ENCODE measurements at regions not wholly inside any gene's neighbourhood (a gene's known extent, or its start where the extent isn't known, plus 50 kb on each side); places are given as distances from the start of the nearest gene placed in this dataset.

- no peak for TF ChIP-seq CTCF (IDR thresholded peaks at IDR 0.05; ENCODE audit: insufficient read depth, low read length, poor library complexity, severe bottlenecking)
- H3K27me3 ChIP-seq (ENCODE audit: control insufficient read depth, insufficient read depth, low read length) = no peaks in the 10 kb centered on the region
- H3K36me3 ChIP-seq (ENCODE audit: control insufficient read depth, insufficient read depth, low read length) = no peaks in the 10 kb centered on the region
- DNase-seq (ENCODE audit: low read depth) = no peak
- H3K4me3 ChIP-seq (ENCODE audit: low read depth, low read length) = no peak overlapping the region
These were observed 345.9 kb upstream of the MANEA start for GRCh38 chr6:95231416-95231815.

GRCh38 chr6:95232446-95232845 lies 344.9 kb upstream of the MANEA start:
- no peak overlapping the region for H3K4me3 ChIP-seq (ENCODE audit: low read depth, low read length)
- TF ChIP-seq CTCF (IDR thresholded peaks at IDR 0.05; ENCODE audit: insufficient read depth, low read length, poor library complexity, severe bottlenecking) = no peak
- no peaks in the 10 kb centered on the region for H3K36me3 ChIP-seq (ENCODE audit: control insufficient read depth, insufficient read depth, low read length)
- H3K27me3 ChIP-seq (ENCODE audit: control insufficient read depth, insufficient read depth, low read length) = no peaks in the 10 kb centered on the region
- no peak for DNase-seq (ENCODE audit: low read depth)

GRCh38 chr6:95233879-95234278 lies 343.5 kb upstream of the MANEA start:
- Histone ChIP-seq H3K36me3 (ENCODE audit: control insufficient read depth, insufficient read depth, low read length) (no peaks in the 10 kb centered on the region), H3K4me3 (ENCODE audit: low read depth, low read length) (no peak overlapping the region), H3K27me3 (ENCODE audit: control insufficient read depth, insufficient read depth, low read length) (no peaks in the 10 kb centered on the region)
- no peak for TF ChIP-seq CTCF (IDR thresholded peaks at IDR 0.05; ENCODE audit: insufficient read depth, low read length, poor library complexity, severe bottlenecking)
- DNase-seq (ENCODE audit: low read depth) = no peak

GRCh38 chr6:95240514-95240913 lies 336.8 kb upstream of the MANEA start:
- Histone ChIP-seq H3K36me3 (ENCODE audit: control insufficient read depth, insufficient read depth, low read length) (no peaks in the 10 kb centered on the region), H3K27me3 (ENCODE audit: control insufficient read depth, insufficient read depth, low read length) (no peaks in the 10 kb centered on the region), H3K4me3 (ENCODE audit: low read depth, low read length) (no peak overlapping the region)
- DNase-seq (ENCODE audit: low read depth) = no peak
- TF ChIP-seq CTCF (IDR thresholded peaks at IDR 0.05; ENCODE audit: insufficient read depth, low read length, poor library complexity, severe bottlenecking) = no peak

GRCh38 chr6:95242560-95242959 lies 334.8 kb upstream of the MANEA start:
- Histone ChIP-seq H3K36me3 (ENCODE audit: control insufficient read depth, insufficient read depth, low read length) (no peaks in the 10 kb centered on the region), H3K27me3 (ENCODE audit: control insufficient read depth, insufficient read depth, low read length) (no peaks in the 10 kb centered on the region), H3K4me3 (ENCODE audit: low read depth, low read length) (no peak overlapping the region)
- no peak for DNase-seq (ENCODE audit: low read depth)
- TF ChIP-seq CTCF (IDR thresholded peaks at IDR 0.05; ENCODE audit: insufficient read depth, low read length, poor library complexity, severe bottlenecking) = no peak

- DNase-seq (ENCODE audit: low read depth) = no peak
- no peak overlapping the region for H3K4me3 ChIP-seq (ENCODE audit: low read depth, low read length)
- H3K27me3 ChIP-seq (ENCODE audit: control insufficient read depth, insufficient read depth, low read length) = no peaks in the 10 kb centered on the region
- H3K36me3 ChIP-seq (ENCODE audit: control insufficient read depth, insufficient read depth, low read length) = no peaks in the 10 kb centered on the region
- no peak for TF ChIP-seq CTCF (IDR thresholded peaks at IDR 0.05; ENCODE audit: insufficient read depth, low read length, poor library complexity, severe bottlenecking)
These were observed 334.3 kb upstream of the MANEA start for GRCh38 chr6:95243053-95243452.
